NCI-H345 treated with DMSO at 0.1 percent for 48 hours (cell line): ENCODE measurements at regions not wholly inside any gene's neighbourhood (a gene's known extent, or its start where the extent isn't known, plus 50 kb on each side); places are given as distances from the start of the nearest gene placed in this dataset.

Source experiments
- DNase-seq: peaks from one replicate; lab custom pipeline; 2025; ENCODE audit not compliant: unreplicated experiment; lab: John Stamatoyannopoulos, UW

DNA sequence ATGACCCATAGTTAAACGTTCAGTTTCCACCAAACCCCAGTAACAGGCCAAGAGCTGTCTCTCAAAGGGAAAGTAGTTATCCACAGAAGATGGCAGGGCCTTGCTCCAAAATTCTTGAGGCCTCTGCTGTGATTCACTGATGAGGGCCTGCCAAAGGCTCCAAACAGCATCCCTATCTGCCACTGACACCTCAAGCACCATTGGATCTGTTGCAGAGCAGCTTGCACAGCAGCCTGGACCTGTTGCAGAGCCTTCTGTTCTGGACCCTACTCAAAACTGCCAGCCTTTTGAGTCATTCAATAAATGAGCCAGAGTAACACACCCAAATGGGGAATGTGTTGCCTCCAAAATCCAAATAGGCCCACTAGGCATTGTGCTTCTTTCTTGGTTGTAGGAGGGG lies 741.5 kb upstream of the RGMB start:
- no peak for DNase-seq

DNA sequence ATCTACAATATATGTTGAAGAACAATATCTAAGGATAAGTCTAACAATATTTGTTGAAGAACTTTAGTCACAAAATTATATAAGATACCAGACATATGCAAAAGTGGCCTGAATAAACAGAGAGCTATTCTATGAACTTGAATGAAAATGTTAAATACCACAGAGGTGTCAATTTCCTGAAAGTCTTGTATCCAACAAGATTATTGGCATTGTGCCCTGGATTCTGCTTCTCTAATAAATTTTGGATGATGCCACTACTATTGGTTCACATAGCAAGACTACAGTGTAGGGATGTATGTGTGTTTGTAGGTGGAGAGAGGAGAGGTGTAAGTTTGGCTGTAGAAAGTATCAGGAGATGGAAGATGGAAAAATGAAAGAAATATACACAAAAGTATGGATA lies 731.8 kb upstream of the RGMB start:
- DNase-seq: no peak

DNA sequence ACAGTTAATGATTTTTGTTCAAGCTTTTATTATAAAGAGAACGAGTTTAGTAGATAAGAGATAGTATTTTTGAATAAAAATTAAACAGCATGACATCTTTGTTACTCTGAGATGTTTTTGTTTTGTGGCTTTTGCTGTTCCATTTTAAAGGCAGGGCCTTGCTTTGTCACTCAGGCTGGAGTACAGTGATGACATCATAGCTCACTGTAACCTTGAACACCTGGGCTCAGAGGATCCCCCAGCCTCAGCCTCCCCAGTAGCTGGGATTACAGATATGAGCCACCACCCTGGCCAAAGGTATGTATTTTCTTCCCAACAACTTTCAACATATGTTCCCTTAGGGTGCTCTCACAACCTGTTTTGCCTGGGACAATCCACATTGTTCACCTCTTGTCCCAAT lies 730.9 kb upstream of the RGMB start:
- DNase-seq: no peak

DNA sequence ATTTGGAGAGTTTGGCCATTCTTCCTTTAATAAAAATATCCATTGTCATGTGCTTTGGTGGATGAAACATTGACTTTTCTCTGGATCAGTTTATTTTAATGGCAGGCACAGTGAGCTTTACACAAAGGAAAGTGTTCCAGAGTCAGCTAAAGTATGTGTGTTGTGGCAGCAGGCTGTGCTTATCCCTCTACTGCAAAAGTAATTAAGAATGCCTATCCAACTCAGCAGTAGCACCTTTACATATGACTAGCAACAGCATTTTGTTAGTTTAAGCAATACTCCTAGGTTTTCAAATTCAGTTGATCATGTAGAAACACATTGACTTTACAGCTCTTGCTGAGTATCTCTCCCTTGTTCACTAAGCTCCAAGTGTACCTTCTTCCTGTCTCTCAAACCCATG lies 730.5 kb upstream of the RGMB start:
- no peak for DNase-seq

DNA sequence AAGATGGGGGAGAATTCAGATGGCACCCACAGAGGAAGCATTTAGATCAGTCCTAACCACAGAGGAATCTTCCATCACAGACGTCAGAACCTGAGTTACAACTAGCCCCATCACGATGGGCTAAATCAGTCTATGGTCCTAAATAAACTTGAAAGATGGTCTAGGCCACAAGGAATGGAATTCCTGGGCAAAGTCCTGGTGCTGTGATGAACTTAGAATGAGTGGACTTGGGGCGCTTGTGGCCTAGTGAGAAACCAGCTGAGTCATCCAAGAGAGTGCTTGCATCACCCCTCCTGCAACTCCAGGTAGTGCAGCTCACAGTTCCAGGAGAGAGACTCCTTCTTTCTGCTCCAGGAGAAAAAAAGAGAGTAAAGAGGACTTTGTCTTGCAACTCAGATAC lies 722.9 kb upstream of the RGMB start:
- DNase-seq: no peak

DNA sequence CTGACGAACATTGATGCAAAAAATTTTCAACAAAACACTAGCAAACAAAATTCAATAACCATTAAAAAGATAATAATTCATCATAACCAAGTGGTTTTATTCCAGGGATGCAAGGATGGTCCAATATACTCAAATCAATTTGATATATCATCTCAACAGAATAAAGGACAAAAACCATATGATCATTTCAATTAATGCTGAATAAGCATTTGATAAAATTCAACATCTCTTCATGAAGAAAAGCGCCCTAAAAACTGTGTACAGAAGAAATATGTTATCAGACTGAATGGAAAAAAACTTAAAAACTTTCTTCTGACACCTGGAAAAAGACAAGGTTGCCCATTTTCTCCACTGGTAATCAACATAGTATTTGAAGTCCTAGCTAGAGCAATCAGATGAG lies 720.3 kb upstream of the RGMB start:
- no peak for DNase-seq

DNA sequence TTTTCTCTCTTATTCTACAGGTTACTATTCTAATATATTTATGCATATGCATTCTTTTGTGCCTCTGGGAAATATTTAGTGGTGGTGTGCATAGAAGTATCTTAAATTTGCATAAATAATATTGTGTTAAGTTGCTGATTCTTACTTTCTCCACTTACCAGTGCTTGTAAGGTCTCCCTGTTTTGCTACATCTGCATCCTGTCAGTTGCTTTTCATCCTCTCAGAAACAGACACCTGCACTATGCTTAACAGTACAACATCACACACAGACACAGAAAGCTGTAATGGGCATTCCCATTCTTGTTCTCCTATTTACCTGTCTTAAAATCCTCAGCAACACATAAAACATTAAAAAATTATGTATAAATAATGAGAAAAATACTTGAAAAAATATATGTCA lies 713.3 kb upstream of the RGMB start:
- no peak for DNase-seq

DNA sequence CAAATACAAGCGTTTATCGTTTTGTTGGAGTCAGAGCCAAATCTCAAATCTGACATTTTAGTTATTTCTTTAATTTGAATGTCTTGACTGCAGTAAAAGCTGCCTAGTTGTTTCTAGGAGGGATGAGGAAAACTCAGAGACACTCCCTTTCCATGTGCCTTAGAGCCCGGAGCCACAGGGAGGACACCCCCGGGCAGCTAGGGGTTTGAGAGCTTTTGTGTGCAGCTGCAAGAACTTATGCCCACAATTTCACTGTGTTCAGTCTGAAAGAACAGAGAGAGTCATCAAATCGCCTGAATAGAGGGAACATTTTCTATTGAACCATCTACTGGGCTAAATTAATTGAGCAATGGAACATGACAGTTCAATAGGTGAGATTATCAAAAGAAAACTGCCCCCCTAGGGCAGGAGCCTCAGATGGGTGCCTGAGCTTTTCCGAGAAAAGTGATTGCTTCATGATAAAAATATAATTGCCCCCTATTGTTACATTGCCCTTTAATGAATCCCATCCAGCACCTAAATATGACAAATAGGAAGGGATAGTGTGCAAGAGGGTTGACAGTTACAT lies 709.3 kb upstream of the RGMB start:
- DNase-seq: no peak

DNA sequence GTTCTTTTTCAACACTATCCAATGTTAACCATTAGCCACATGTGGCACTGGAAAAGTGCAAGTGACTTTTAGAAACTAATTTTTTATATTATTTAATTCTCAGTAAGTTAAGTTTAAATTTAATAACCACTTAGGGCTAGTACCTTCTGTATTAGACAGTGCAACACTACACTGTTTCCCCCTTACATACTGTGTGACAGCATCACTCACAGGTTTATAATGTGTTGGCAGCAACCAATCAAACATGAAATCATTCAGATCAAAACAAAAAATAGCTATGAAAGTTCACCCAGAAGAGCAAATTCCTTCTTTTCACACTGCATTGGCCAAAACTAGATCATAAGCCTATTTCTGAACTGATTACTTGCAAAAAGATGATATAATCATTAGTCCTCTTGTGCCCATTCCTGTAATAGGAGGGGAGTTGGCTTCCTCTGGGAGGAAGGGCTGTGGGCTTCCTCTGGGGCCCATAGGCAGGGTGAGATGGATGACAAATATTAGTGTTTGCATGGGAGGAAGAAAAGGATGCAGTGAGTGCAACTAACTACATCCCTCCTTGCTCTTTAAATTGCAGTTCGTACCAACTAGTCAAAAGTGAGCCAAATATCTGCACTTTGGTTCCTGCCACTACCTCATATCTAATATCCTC lies 708.1 kb upstream of the RGMB start:
- no peak for DNase-seq

DNA sequence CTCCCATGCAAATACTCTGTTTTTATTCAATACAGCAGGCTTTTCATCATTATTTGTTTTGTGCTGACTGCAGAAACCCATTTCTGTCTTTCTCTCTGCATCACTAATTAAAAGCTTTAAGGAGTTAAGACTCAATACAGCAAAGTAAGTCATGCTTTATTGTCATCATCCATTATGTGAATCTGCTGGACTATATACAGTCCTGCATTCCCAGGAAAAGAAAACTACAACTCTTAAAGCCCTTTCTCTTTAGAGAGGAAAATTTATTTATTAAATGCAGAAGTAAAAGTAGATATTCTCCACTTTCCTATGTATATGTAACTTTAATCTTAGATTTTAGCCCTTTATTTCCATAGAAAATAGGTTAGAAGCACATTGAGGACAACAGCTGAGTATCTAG lies 706.6 kb upstream of the RGMB start:
- no peak for DNase-seq

DNA sequence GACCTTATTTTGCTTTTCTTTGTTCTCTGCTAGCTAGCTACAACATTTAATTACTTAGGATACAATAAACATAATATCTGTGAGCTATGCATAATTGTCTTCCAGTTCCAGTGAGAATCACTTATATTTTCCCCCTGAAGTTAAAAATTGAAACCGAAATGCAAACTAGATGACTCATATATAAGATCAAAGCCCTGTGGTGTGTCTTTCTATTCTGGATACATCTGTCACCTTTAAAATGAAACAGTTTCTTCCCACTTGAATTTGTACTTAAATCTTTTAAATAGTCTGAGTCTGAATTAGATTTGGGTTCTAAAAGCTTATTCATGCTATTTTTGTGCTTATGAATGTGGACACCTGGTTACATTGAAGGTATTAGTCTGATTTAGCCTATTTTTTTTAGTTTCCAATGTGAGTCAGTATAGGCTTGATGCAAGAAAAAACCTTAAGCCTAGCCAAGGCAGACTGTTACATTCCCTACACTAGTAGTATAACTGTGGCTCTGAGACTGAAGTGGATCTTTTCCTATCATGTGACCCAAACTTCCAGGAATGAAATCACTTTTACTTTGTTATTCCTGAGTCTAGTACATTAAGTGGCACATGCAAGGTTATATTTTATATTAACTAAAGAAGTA lies 703.5 kb upstream of the RGMB start:
- no peak for DNase-seq

DNA sequence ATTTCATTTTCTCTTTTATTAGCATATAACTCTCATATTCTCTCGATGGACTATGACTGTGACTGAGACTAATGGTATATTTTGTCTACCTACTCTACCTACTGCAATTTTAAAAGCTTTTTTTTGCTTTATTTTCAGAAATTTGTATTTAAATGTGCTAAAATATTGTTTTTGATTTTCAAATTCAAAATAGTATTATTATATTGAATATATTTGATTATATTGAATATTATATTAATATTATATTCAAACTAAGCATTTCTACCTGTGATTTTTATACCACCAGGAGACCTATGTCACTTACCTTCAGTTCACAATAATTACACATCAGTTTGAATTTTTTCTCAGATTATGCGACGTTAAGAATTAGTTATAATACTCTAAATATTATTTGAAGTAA lies 700.5 kb upstream of the RGMB start:
- no peak for DNase-seq

DNA sequence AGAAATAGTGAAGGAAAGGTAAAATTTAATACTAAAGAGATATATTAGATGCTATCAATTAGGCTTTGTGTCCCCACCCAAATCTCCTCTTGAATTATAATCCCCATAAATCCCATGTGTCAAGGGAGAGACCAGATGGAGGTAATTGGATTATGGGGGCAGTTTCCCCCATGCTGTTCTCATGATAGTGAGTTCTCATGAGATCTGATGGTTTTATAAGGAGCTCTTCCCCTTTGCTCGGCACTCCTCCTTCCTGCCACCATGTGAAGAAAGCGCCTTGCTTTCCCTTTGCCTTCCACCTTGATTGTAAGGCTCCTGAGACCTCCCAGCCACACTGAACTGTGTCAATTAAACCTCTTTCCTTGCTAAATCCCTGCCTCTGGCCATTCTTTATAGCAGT lies 697.0 kb upstream of the RGMB start:
- no peak for DNase-seq

DNA sequence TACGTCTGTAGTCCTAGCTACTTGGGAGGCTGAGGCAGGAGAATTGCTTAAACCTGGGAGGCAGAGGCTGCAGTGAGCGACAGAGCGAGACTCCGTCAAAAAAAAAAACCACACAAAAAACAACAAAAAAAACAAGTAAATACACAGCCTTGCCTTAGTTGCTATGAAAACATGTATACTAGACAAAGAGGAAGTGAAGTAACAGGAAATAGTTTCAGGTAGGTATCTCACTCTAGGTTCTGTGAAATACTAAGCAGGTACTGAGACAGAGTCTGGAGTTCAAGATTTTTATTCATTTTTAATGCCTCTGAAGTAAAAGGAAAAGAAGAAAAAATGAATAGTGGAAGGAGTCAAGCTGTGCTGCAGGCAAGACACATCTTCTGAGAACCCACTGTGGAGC lies 687.9 kb upstream of the RGMB start:
- DNase-seq: no peak

DNA sequence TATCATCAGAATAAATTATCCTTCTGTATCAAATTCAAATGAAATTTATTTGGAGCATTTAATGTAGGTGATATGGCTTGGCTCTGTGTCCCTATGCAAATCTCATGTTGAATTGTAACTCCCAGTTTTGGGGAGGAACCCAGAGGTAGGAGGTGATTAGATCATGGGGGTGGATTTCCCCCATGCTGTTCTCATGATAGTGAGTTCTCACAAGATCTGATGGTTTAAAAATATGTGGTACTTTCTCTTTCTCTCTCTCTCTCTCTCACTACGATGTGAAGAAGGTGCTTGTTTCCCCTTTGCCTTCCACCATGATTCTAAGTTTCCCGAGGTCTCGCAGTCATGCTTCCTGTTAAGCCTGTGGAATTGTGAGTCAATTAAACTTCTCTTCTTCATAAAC lies 678.4 kb upstream of the RGMB start:
- DNase-seq: no peak

DNA sequence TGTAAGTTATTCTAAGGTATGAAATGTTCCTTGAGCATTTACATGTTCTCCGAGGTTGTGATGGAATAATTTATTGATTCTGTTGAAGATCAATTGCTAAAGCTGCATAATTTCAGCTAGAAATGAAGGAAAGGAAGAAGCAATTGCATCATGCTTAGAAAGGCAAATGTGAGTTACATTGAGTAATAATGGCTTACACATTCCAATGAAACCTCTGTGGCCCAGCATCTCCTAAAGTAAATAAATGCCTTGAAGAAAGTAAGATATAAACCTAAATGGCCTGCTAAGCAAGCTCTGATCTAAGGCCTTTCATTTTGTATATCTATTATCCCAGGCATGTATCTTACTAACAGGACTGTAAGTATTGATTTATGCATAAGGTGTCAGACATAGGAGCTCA lies 677.3 kb upstream of the RGMB start:
- DNase-seq: no peak

DNA sequence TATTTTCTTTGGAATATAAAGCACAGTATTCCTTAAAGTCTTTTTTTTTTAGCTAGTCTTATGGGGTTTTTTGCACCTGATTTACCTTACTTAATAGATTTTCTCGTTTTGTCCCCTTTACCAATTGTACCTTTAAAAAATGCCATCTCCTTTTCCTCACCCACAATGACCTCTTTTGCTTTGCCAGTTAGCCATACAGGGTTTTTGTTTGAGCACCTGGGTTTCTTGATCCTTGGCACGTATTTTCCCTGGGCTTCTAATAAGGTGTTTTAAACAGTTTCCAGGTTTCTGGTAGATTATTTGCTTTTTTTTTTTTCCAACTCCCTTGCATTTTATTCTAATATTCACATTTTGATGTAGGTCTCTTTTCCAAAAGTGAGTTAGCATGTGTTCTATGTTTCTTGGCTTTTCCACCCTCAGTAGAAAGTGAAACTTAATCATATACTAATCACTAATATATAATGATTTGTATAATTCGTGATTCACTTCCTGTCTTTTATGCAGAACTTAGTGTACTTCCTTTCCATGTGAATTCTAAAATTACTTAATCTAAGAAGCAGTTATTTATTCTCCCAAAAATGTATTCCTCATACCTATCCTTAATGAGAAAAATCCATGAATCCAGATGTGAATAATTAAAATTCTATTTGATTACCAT lies 673.9 kb upstream of the RGMB start:
- no peak for DNase-seq

DNA sequence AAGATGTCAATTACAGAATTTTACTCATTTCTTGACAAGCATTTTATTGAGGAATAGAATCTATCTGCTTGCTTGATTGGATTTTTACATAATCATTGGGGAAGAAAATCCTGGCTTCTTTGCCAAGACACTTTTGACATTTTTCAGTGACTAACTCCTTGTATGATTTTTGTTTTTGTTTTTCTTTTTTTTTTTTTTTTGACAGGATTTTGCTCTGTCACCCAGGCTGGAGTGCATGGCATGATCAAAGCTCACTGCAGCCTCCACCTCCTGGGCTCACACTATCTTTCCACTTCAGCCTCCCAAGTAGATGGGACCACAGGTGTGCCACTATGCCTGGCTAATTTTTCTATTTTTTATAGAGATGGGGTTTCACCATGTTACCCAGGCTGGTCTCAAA lies 672.3 kb upstream of the RGMB start:
- DNase-seq: no peak

DNA sequence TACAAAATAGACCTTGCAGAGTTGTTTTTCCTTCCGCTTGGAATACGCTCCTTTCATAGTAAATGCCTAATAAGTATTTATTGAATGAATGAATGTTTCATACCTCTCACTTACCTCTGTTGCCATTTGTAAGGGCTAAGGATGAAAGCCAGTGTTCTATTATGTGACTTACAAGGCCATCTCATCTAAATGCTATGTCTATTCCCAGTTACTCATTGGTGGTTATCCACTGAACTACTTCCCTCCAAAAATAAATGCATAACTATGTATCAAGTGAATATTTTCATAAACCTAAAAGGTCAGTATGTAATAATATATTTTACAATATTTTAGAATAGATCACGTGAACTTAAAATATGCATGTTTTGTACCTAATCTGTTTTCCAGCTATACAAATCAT lies 670.5 kb upstream of the RGMB start:
- no peak for DNase-seq

DNA sequence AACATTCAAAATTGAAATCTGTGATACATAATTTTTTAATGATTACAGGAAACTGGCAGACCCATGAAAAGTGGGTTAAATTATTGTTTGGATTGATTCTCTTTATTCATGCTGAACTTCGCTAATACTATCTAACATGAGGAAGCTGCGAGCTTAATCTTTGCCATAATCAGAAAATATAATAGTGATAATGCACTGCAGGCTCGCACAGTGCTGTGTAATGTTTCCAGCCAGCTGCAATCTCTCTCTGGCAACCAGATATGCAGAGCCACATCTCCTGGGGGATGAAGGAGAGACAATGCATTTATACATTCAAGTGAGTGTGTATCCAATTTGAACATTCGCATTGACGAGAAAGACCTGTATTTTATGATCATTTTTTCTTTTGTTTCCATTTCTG lies 669.7 kb upstream of the RGMB start:
- DNase-seq: no peak

DNA sequence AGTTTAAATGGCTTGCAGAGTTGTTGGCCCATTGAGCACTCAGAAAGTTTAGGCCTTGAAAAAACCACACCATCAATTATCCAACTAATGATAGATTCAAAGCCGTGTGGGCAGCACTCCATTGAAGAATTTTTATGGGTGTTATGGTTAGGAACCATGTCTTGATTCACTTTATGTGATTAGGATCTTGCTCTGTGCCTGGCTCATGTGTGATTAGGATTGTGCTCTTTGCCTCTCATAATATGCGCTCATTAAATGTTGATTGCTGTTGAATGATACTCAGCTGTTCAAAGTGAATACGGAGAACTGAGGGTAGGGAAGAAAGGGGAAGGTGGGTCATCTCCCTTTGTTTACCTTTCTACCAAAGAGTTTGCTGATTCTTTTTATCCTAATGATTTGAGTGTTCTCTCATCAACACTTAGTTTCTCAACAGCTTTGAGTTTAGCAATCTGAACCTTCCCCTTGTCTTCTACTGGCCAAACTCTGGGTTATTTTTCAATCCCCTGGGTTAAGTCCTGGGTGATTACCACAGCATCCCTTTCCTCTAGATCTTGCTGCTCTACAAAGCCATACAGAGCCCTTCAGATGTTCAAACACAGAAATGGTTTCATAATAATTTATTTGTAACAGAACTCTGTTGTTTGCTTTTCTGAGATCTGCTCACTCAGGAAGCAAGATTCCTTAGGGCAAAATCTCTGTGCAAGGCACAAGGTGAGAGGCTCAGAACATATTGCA lies 668.8 kb upstream of the RGMB start:
- no peak for DNase-seq

DNA sequence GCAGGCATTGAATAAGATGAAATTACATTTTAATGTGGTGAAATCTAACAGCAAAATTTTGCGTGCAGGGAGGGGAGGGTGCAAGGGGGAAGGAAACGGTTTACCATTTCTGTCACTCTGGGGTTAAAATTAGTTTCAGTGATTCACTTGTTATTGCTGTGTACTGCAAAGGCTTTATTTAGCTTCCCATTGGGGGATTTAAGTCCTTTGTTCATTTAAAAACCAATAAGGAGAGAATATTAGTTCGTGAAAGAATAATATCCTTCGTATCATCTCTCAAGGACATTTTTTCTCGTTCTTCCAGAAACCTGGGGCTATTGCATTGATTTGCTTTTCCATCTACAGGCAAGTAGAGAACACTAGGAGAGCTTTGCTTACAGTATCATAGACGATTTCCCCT lies 667.8 kb upstream of the RGMB start:
- no peak for DNase-seq
